ENCODE measurements at regions not wholly inside any gene's neighbourhood (a gene's known extent, or its start where the extent isn't known, plus 50 kb on each side); places are given as distances from the start of the nearest gene placed in this dataset.

GRCh38 chr13:106047859-106048258, 487.6 kb downstream of the EFNB2 start:
- no peak for DNase-seq
- TF ChIP-seq CTCF (IDR thresholded peaks at IDR 0.05; ENCODE audit: borderline replicate concordance) = no peak
- H3K27me3 ChIP-seq (ENCODE audit: low read depth) = no peaks in the 10 kb centered on the region
- no peak overlapping the region for H3K27ac ChIP-seq (replicated peaks)
- no peaks in the 10 kb centered on the region for H3K4me1 ChIP-seq
- H3K36me3 ChIP-seq = no peaks in the 10 kb centered on the region
- no peaks in the 10 kb centered on the region for H3K9me3 ChIP-seq (replicated peaks)
- intact Hi-C loops (cut with micrococcal nuclease) = no loop called here
- no peak overlapping the region for H3K4me3 ChIP-seq

GRCh38 chr13:106042996-106043581, 492.4 kb downstream of the EFNB2 start:
- Histone ChIP-seq H3K9me3 (replicated peaks) (no peaks in the 10 kb centered on the region), H3K4me1 (no peaks in the 10 kb centered on the region), H3K4me3 (no peak overlapping the region), H3K27me3 (ENCODE audit: low read depth) (no peaks in the 10 kb centered on the region), H3K36me3 (no peaks in the 10 kb centered on the region), H3K27ac (replicated peaks) (no peak overlapping the region)
- intact Hi-C loops (cut with micrococcal nuclease) = no loop called here
- no peak for TF ChIP-seq CTCF (IDR thresholded peaks at IDR 0.05; ENCODE audit: borderline replicate concordance)
- DNase-seq = no peak

- Histone ChIP-seq H3K36me3 (no peaks in the 10 kb centered on the region), H3K27me3 (ENCODE audit: low read depth) (no peaks in the 10 kb centered on the region), H3K9me3 (replicated peaks) (no peaks in the 10 kb centered on the region), H3K4me3 (no peak overlapping the region), H3K4me1 (no peaks in the 10 kb centered on the region), H3K27ac (replicated peaks) (no peak overlapping the region)
- TF ChIP-seq CTCF (IDR thresholded peaks at IDR 0.05; ENCODE audit: borderline replicate concordance) = no peak
- no peak for DNase-seq
- intact Hi-C loops (cut with micrococcal nuclease) = no loop called here
Measured at GRCh38 chr13:106041445-106041844, 494.0 kb downstream of the EFNB2 start.

- intact Hi-C loops (cut with micrococcal nuclease) = no loop called here
- H3K36me3 ChIP-seq = no peaks in the 10 kb centered on the region
- H3K4me3 ChIP-seq = no peak overlapping the region
- TF ChIP-seq CTCF (IDR thresholded peaks at IDR 0.05; ENCODE audit: borderline replicate concordance) = no peak
- no peaks in the 10 kb centered on the region for H3K27me3 ChIP-seq (ENCODE audit: low read depth)
- no peaks in the 10 kb centered on the region for H3K4me1 ChIP-seq
- H3K9me3 ChIP-seq (replicated peaks) = no peaks in the 10 kb centered on the region
- H3K27ac ChIP-seq (replicated peaks) = no peak overlapping the region
- no peak for DNase-seq
Measured at GRCh38 chr13:106038752-106039151, 496.7 kb downstream of the EFNB2 start.

GRCh38 chr13:106036870-106037269, 498.6 kb downstream of the EFNB2 start:
- Histone ChIP-seq H3K27ac (replicated peaks) (no peak overlapping the region), H3K4me1 (no peaks in the 10 kb centered on the region), H3K27me3 (ENCODE audit: low read depth) (no peaks in the 10 kb centered on the region), H3K9me3 (replicated peaks) (no peaks in the 10 kb centered on the region), H3K4me3 (no peak overlapping the region), H3K36me3 (no peaks in the 10 kb centered on the region)
- peak; percentile 12 for TF ChIP-seq CTCF (IDR thresholded peaks at IDR 0.05; ENCODE audit: borderline replicate concordance)
- DNase-seq = no peak
- intact Hi-C loops (cut with micrococcal nuclease) = no loop called here
